ENCODE measurements at regions not wholly inside any gene's neighbourhood (a gene's known extent, or its start where the extent isn't known, plus 50 kb on each side); places are given as distances from the start of the nearest gene placed in this dataset.

DNA sequence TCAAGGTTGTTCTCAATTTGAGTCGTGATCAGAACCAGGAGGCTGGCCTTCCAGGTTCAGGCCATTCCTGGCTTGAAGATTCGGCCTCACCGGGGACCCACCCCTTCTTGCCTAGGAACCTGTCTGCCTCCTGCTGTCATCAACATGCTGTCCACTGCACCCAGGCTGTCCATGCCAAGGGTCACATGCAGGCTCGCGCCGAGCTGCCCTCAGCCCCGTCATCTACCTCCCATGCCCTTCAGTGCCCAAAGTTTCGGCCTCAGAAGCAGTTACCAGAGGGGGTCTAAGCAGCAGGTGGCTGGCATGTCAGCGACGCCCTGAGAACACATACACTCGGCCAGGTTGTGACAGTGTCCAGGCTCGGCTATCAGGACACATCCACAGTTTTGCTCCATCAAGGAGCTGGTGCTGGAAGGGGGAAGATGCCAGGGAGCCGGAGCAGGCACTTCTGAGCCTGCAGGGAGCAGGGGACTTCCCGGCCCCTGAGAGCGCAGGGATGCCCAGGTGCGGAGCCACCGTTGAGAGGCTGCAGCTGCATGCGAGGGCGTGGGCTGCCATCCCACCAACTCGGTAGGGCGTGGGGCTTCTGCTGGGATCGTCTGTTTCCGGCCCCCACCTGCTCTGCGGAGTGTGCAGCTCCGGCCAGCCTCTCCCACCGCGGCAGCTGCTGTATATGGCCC lies 590.9 kb upstream of the SLITRK5 start:
- no peak for TF ChIP-seq EZH2 (IDR thresholded peaks at IDR 0.05; ENCODE audit: borderline replicate concordance, low read length)
- TF ChIP-seq, protein P1, sequence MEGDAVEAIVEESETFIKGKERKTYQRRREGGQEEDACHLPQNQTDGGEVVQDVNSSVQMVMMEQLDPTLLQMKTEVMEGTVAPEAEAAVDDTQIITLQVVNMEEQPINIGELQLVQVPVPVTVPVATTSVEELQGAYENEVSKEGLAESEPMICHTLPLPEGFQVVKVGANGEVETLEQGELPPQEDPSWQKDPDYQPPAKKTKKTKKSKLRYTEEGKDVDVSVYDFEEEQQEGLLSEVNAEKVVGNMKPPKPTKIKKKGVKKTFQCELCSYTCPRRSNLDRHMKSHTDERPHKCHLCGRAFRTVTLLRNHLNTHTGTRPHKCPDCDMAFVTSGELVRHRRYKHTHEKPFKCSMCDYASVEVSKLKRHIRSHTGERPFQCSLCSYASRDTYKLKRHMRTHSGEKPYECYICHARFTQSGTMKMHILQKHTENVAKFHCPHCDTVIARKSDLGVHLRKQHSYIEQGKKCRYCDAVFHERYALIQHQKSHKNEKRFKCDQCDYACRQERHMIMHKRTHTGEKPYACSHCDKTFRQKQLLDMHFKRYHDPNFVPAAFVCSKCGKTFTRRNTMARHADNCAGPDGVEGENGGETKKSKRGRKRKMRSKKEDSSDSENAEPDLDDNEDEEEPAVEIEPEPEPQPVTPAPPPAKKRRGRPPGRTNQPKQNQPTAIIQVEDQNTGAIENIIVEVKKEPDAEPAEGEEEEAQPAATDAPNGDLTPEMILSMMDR (IDR thresholded peaks at IDR 0.05; ENCODE audit: low read length) = no peak

DNA sequence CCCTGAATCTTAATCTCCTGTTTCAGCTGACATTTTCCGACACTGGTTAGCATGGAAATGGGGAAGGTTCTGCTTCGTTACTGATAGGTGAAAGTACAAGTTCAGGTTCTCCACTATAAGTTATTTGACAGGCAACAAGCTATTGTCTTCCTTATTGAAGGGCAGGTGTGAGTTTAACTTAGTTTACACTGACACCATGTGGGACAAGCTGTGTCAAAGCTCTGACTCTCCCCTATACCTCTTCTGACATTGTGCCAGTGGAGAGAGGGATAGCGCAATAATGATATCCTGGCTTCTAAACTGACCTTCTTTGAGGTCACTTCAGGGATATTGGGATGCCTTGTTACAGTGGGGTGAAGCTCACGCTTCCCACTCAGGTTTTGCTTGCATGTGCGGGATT lies 587.0 kb upstream of the SLITRK5 start:
- Histone ChIP-seq H3K36me3 (ENCODE audit: insufficient read depth, low read length) (no peaks in the 10 kb centered on the region), H4K20me1 (ENCODE audit: insufficient read depth, low read length) (no peaks in the 10 kb centered on the region), H3K4me3 (ENCODE audit: low read depth, low read length, poor library complexity, severe bottlenecking) (no peak overlapping the region), H2AFZ (ENCODE audit: low read length) (no peak overlapping the region), H3K79me2 (ENCODE audit: insufficient read depth, low read length) (no peaks in the 10 kb centered on the region), H3K9me2 (ENCODE audit: low read depth, low read length) (no peaks in the 10 kb centered on the region), H3K4me2 (ENCODE audit: low read length) (no peak overlapping the region), H3F3A (ENCODE audit: insufficient read depth, low read length) (no peaks in the 10 kb centered on the region), H3K27ac (ENCODE audit: low read depth, low read length, poor library complexity, severe bottlenecking) (no peak overlapping the region), H3K4me1 (ENCODE audit: insufficient read depth, low read length, severe bottlenecking) (no peaks in the 10 kb centered on the region), H3K9me3 (ENCODE audit: low read length) (no peaks in the 10 kb centered on the region), H3K27me3 (ENCODE audit: insufficient read depth, low read length) (no peaks in the 10 kb centered on the region), H3K9ac (ENCODE audit: low read length) (no peak overlapping the region)
- TF ChIP-seq, protein P1 (IDR thresholded peaks at IDR 0.05; ENCODE audit: low read length) = no peak
- TF ChIP-seq EZH2 (IDR thresholded peaks at IDR 0.05; ENCODE audit: borderline replicate concordance, low read length) = no peak

More for the DNA sequence above, 590.9 kb upstream of the SLITRK5 start:
- no peak overlapping the region for H3K9ac ChIP-seq (ENCODE audit: low read length)
- no peak overlapping the region for H3K27ac ChIP-seq (ENCODE audit: low read depth, low read length, poor library complexity, severe bottlenecking)
- H3K27me3 ChIP-seq (ENCODE audit: insufficient read depth, low read length) = no peaks in the 10 kb centered on the region
- H3K4me3 ChIP-seq (ENCODE audit: low read depth, low read length, poor library complexity, severe bottlenecking) = no peak overlapping the region
- H2AFZ ChIP-seq (ENCODE audit: low read length) = no peak overlapping the region
- no peaks in the 10 kb centered on the region for H3F3A ChIP-seq (ENCODE audit: insufficient read depth, low read length)
- no peaks in the 10 kb centered on the region for H3K9me2 ChIP-seq (ENCODE audit: low read depth, low read length)
- no peaks in the 10 kb centered on the region for H3K9me3 ChIP-seq (ENCODE audit: low read length)
- H4K20me1 ChIP-seq (ENCODE audit: insufficient read depth, low read length) = no peaks in the 10 kb centered on the region
- H3K79me2 ChIP-seq (ENCODE audit: insufficient read depth, low read length) = no peaks in the 10 kb centered on the region
- no peaks in the 10 kb centered on the region for H3K4me1 ChIP-seq (ENCODE audit: insufficient read depth, low read length, severe bottlenecking)
- no peaks in the 10 kb centered on the region for H3K36me3 ChIP-seq (ENCODE audit: insufficient read depth, low read length)
- no peak overlapping the region for H3K4me2 ChIP-seq (ENCODE audit: low read length)

DNA sequence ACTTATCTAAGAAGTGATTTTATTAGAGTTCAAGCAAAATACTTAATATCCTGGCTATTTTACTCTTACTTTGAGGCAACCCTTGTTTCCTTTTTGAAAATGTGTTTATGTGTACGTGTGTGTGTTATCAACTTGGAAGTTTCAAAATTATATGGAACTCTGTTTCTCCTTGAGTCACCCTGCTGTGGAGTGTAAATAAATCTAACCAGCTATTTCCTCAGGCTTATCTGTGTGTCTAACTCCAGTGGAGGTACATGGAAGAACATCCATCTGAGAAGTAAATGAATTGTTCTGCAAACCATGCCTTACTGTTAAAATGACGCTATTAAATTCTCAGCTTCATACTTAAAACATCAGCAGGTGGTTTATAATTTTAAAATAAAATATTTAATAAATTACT lies 583.4 kb upstream of the SLITRK5 start:
- Histone ChIP-seq H3K4me2 (ENCODE audit: low read length) (no peak overlapping the region), H3K9me2 (ENCODE audit: low read depth, low read length) (no peaks in the 10 kb centered on the region), H3K27me3 (ENCODE audit: insufficient read depth, low read length) (no peaks in the 10 kb centered on the region), H3K27ac (ENCODE audit: low read depth, low read length, poor library complexity, severe bottlenecking) (no peak overlapping the region), H3K9ac (ENCODE audit: low read length) (no peak overlapping the region), H3K36me3 (ENCODE audit: insufficient read depth, low read length) (no peaks in the 10 kb centered on the region), H3K9me3 (ENCODE audit: low read length) (no peaks in the 10 kb centered on the region), H4K20me1 (ENCODE audit: insufficient read depth, low read length) (no peaks in the 10 kb centered on the region), H3K4me3 (ENCODE audit: low read depth, low read length, poor library complexity, severe bottlenecking) (no peak overlapping the region), H3F3A (ENCODE audit: insufficient read depth, low read length) (no peaks in the 10 kb centered on the region), H3K4me1 (ENCODE audit: insufficient read depth, low read length, severe bottlenecking) (no peaks in the 10 kb centered on the region), H2AFZ (ENCODE audit: low read length) (no peak overlapping the region), H3K79me2 (ENCODE audit: insufficient read depth, low read length) (0 out of 2 replicates have a peak, but pooled peaks cover 2% of the 10 kb centered on the region)
- TF ChIP-seq, protein P1 (IDR thresholded peaks at IDR 0.05; ENCODE audit: low read length) = no peak
- TF ChIP-seq EZH2 (IDR thresholded peaks at IDR 0.05; ENCODE audit: borderline replicate concordance, low read length) = no peak

All from OCI-LY1 (cell line).